OCI-LY3 (cell line): ENCODE measurements at regions not wholly inside any gene's neighbourhood (a gene's known extent, or its start where the extent isn't known, plus 50 kb on each side); places are given as distances from the start of the nearest gene placed in this dataset.

Experiments
- H2AFZ ChIP-seq: fragments of 200-600, 300-600 bp; shearing (Covaris generic); 2 replicates; pipeline ENCODE4 v1.6.0; 2014; ENCODE audit warnings: antibody characterized with exemption, low read depth, low read length
- H3K27ac ChIP-seq: fragments of 200-600, 300-600 bp; sonication (generic); 2 replicates; pipeline ENCODE4 v1.5.1; 2014; ENCODE audit warnings: mild to moderate bottlenecking, low read length, moderate library complexity, mixed read lengths
- H3K27me3 ChIP-seq: fragments of 200-600, 300-600 bp; sonication (generic); 2 replicates; pipeline ENCODE4 v1.6.1; 2014; ENCODE audit warnings: low read depth, low read length, mixed read lengths
- H3K36me3 ChIP-seq: fragments of 200-600, 300-600 bp; sonication (generic); replicated peaks from 2 replicates; pipeline ENCODE3; 2014; ENCODE audit warnings: low read depth, low read length, mixed read lengths
- H3K4me1 ChIP-seq: fragments of 300-600, 200-600 bp; sonication (generic); 2 replicates; pipeline ENCODE4 v1.6.1; 2014; ENCODE audit warnings: low read length, mixed read lengths
- H3K4me2 ChIP-seq: fragments of 200-600, 300-600 bp; sonication (generic); 2 replicates; pipeline ENCODE4 v1.6.1; 2014; ENCODE audit warnings: low read length, mixed read lengths
- H3K4me3 ChIP-seq: fragments of 300-600, 200-600 bp; sonication (generic); 2 replicates; pipeline ENCODE4 v1.5.1; 2014; ENCODE audit warnings: antibody characterized with exemption, mild to moderate bottlenecking, low read length, moderate library complexity
- H3K79me2 ChIP-seq: fragments of 300-600, 200-600 bp; shearing (Covaris generic); 2 replicates; pipeline ENCODE4 v1.6.1; 2014; ENCODE audit warnings: mild to moderate bottlenecking, low read length, mixed read lengths
- H3K9ac ChIP-seq: fragments of 300-600, 200-600 bp; shearing (Covaris generic); 2 replicates; pipeline ENCODE4 v1.6.0; 2014; ENCODE audit warnings: mild to moderate bottlenecking, low read length, moderate library complexity
- H3K9me3 ChIP-seq: fragments of 200-600, 300-600 bp; shearing (Covaris generic); 2 replicates; pipeline ENCODE4 v1.6.1; 2014; ENCODE audit warnings: low read length, mixed read lengths; ENCODE audit not compliant: insufficient read depth
- H4K20me1 ChIP-seq: fragments of 200-600, 300-600 bp; sonication (generic); 2 replicates; pipeline ENCODE4 v1.6.1; 2016; ENCODE audit warnings: low read length, mixed read lengths; ENCODE audit not compliant: insufficient read depth
- CTCF ChIP-seq: fragments of 200-600, 300-600 bp; sonication (generic); IDR thresholded peaks from 2 replicates; pipeline ENCODE4 v1.5.1; 2014; ENCODE audit warnings: antibody characterized with exemption, low read length, low read depth
- EZH2phosphoT487 ChIP-seq: fragments of 200-600 bp; shearing (Covaris generic); IDR thresholded peaks from 2 replicates; pipeline ENCODE4 v1.6.1; 2018; ENCODE audit warnings: antibody characterized with exemption, mixed run types, low read depth

DNA sequence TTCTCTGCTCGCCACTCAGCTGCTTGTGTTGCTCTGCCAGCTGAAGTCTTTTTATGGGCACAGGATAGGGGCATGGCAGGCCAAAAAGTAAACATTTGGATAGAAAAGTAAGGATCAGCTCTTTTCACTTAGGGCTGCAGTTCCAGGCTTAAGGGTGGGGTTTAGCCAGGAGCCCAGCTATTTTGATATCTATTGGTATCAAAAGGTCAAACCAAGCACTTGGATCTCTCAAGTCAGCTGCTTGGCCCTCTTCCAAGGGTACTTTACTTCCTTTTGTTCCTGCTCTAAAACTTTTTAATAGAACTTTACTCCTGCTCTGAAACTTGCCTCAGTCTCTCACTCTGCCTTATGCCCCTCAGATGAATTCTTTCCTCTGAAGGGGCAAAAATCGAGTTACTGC is 55.7 kb upstream of the ABCC4 start:
- H3K4me1 ChIP-seq = no peaks in the 10 kb centered on the region
- H3K4me3 ChIP-seq = no peak overlapping the region
- H3K9me3 ChIP-seq = no peaks in the 10 kb centered on the region
- no peak overlapping the region for H2AFZ ChIP-seq
- no peaks in the 10 kb centered on the region for H4K20me1 ChIP-seq
- no peak overlapping the region for H3K27ac ChIP-seq
- no peaks in the 10 kb centered on the region for H3K36me3 ChIP-seq
- H3K27me3 ChIP-seq = peaks cover 32% of the 10 kb centered on the region; the same call in 1 of the 2 replicates
- TF ChIP-seq EZH2phosphoT487 = no peak
- H3K79me2 ChIP-seq = no peaks in the 10 kb centered on the region
- no peak overlapping the region for H3K4me2 ChIP-seq
- H3K9ac ChIP-seq = no peak overlapping the region

GRCh38 chr13:95357875-95358274 is 56.6 kb upstream of the ABCC4 start:
- Histone ChIP-seq H2AFZ (no peak overlapping the region), H3K9ac (no peak overlapping the region), H3K36me3 (no peaks in the 10 kb centered on the region), H3K27me3 (peaks cover 28% of the 10 kb centered on the region; the same call in 1 of the 2 replicates), H3K4me2 (no peak overlapping the region), H3K4me1 (no peaks in the 10 kb centered on the region), H3K79me2 (no peaks in the 10 kb centered on the region), H3K4me3 (no peak overlapping the region), H3K9me3 (no peaks in the 10 kb centered on the region), H4K20me1 (no peaks in the 10 kb centered on the region), H3K27ac (no peak overlapping the region)
- TF ChIP-seq CTCF = no peak
- TF ChIP-seq EZH2phosphoT487 = no peak

DNA sequence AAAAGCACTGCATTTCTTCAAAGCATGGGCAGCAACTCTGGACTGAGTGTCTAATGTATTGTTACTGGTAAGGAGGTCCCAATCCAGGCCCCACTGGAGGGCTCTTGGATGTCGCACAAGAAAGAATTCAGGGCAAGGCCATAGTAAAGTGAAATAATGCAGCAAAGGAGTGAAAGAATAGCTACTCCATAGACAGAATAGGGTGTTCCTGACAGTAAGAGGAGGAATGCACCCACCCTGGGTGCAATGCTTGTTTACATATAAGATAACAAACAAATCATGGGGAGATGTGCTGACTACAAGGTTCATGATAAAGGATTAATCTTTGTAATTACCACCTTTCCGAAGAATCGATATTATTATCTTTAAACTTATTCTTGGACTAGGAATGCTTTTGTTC is 58.8 kb upstream of the ABCC4 start:
- H2AFZ ChIP-seq = no peak overlapping the region
- TF ChIP-seq CTCF (no peak), EZH2phosphoT487 (no peak)

DNA sequence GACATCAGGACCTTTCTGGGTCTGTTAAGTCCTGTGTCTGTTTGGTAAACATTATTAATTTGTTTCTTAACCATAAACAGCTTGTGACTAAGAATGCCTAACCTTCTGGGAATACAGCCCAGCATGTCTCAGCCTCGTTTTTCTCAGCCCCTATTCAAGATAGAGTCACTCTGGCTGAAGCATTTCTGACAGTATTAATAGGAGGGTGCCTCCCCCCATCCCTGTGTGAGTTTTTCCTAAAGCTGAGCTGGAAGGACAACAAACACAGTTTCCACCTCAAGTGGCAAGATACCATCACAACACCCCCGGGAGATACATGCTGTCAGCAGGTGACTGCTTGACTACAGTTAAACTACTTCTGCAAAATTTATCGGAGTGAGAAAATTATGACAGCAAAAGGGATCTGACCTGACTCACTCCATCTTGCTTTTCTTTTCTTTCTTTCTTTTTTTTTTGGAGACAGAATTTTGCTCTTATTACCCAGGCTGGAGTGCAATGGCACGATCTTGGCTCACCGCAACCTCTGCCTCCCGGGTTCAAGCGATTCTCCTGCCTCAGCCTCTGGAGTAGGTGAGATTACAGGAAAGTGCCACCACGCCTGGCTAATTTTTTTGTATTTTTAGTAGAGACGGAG is 59.3 kb upstream of the ABCC4 start:
- Histone ChIP-seq H3K27me3 (peaks cover 16% of the 10 kb centered on the region; the same call in 1 of the 2 replicates), H3K36me3 (no peaks in the 10 kb centered on the region), H3K4me1 (no peaks in the 10 kb centered on the region), H3K4me3 (no peak overlapping the region), H3K4me2 (no peak overlapping the region), H3K79me2 (no peaks in the 10 kb centered on the region), H3K9ac (no peak overlapping the region), H3K27ac (no peak overlapping the region), H3K9me3 (peaks cover 4% of the 10 kb centered on the region; the same call in 1 of the 2 replicates), H2AFZ (no peak overlapping the region), H4K20me1 (no peaks in the 10 kb centered on the region)
- TF ChIP-seq EZH2phosphoT487 = no peak
- TF ChIP-seq CTCF = no peak

More for the DNA sequence above, 58.8 kb upstream of the ABCC4 start:
- H3K27ac ChIP-seq = no peak overlapping the region
- no peaks in the 10 kb centered on the region for H3K36me3 ChIP-seq
- H3K4me2 ChIP-seq = no peak overlapping the region
- H3K27me3 ChIP-seq = peaks cover 21% of the 10 kb centered on the region; the same call in 1 of the 2 replicates
- no peaks in the 10 kb centered on the region for H4K20me1 ChIP-seq
- no peak overlapping the region for H3K4me3 ChIP-seq
- no peaks in the 10 kb centered on the region for H3K79me2 ChIP-seq
- H3K4me1 ChIP-seq = no peaks in the 10 kb centered on the region
- peaks cover 4% of the 10 kb centered on the region; the same call in 1 of the 2 replicates for H3K9me3 ChIP-seq
- H3K9ac ChIP-seq = no peak overlapping the region
